ENCODE measurements at regions not wholly inside any gene's neighbourhood (a gene's known extent, or its start where the extent isn't known, plus 50 kb on each side); places are given as distances from the start of the nearest gene placed in this dataset.

DNA sequence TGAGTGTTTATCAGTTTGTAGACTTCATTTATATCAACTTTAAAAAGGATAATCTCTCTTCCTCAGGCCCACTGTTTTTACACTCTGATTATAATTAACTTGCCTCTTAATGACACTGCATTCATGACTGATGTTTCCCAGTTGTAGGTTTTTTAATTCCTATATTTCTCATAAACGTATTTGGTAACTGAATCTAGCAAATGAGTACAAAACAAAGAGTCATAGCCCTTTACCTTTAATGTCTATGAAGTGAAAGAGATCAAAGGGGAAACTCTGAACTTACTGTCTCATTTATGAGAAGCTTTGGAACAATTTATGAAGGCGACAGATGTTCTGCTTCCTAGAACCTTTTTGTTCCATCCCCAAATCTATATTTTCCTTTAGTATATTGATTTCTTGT is 56.6 kb upstream of the ABCA1 start:
- TF ChIP-seq, protein P1, sequence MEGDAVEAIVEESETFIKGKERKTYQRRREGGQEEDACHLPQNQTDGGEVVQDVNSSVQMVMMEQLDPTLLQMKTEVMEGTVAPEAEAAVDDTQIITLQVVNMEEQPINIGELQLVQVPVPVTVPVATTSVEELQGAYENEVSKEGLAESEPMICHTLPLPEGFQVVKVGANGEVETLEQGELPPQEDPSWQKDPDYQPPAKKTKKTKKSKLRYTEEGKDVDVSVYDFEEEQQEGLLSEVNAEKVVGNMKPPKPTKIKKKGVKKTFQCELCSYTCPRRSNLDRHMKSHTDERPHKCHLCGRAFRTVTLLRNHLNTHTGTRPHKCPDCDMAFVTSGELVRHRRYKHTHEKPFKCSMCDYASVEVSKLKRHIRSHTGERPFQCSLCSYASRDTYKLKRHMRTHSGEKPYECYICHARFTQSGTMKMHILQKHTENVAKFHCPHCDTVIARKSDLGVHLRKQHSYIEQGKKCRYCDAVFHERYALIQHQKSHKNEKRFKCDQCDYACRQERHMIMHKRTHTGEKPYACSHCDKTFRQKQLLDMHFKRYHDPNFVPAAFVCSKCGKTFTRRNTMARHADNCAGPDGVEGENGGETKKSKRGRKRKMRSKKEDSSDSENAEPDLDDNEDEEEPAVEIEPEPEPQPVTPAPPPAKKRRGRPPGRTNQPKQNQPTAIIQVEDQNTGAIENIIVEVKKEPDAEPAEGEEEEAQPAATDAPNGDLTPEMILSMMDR (conservative IDR thresholded peaks at IDR 0.05; ENCODE audit: low read length) = no peak
- no peak for TF ChIP-seq EZH2phosphoT487 (IDR thresholded peaks at IDR 0.05; ENCODE audit: borderline replicate concordance, low read depth, low read length)

All from OCI-LY7 (cell line).